Uterus (tissue), 3 donors: ENCODE measurements at regions not wholly inside any gene's neighbourhood (a gene's known extent, or its start where the extent isn't known, plus 50 kb on each side); places are given as distances from the start of the nearest gene placed in this dataset.

ENCODE experiments used
- DNase-seq, 2 donors: peaks; one replicate each; pipeline ENCODE4 v3.0.0-alpha.2; 2019 to 2020
- H3K27ac ChIP-seq, 2 donors: fragments of 200-600 bp; sonication (generic); 1 replicate in 1 of 2; 2 replicates in 1 of 2; pipeline ENCODE4 v1.5.1; 2016 to 2018
- H3K27me3 ChIP-seq, 2 donors: fragments of 200-600 bp; sonication (generic); one replicate each; pipeline ENCODE4 v1.5.1; 2018 to 2019; ENCODE audit warnings: control low read depth in 1 of 2
- H3K36me3 ChIP-seq, 2 donors: fragments of 200-600 bp; sonication (generic); one replicate each; pipeline ENCODE4 v1.5.1; 2019; ENCODE audit warnings: control low read depth in 1 of 2
- H3K4me1 ChIP-seq, 2 donors: fragments of 200-600 bp; sonication (generic); one replicate each; pipeline ENCODE4 v1.5.1; 2018 to 2019; ENCODE audit warnings: control low read depth in 1 of 2
- H3K4me3 ChIP-seq, 2 donors: fragments of 200-600 bp; sonication (generic); 1 replicate in 1 of 2; 2 replicates in 1 of 2; pipeline ENCODE4 v1.5.1; 2018 to 2019; ENCODE audit warnings: mild to moderate bottlenecking in 1 of 2
- H3K9me3 ChIP-seq, 2 donors: fragments of 200-600 bp; sonication (generic); one replicate each; pipeline ENCODE4 v1.5.1; 2019; ENCODE audit warnings: control low read depth in 1 of 2
- POLR2A ChIP-seq, 2 donors: fragments of 450-650 bp; IDR thresholded peaks; one replicate each; pipeline ENCODE4 v1.6.1; 2016; ENCODE audit warnings: antibody characterized with exemption in 2 of 2, mild to moderate bottlenecking in 1 of 2, moderate library complexity in 1 of 2
- intact Hi-C: fragments of 100-400 bp; cut with DNase I; formaldehyde crosslinking; loops from one replicate; pipeline ENCODE4 v1.15.1; 2023; ENCODE audit warnings: low total_unique reads
- TF ChIP-seq, protein P1 (sequence below), 4 experiments: fragments of 200-600 bp in 2 of 4; fragments of 450-650 bp in 2 of 4; sonication (generic) in 2 of 4; IDR thresholded peaks; one replicate each; pipeline ENCODE4 v1.5.1; 2016 to 2019; ENCODE audit warnings: antibody characterized with exemption in 4 of 4, mild to moderate bottlenecking in 2 of 4, moderate library complexity in 1 of 4
- donor health status: DM: yes; HTN: yes; CAD: no.

DNA sequence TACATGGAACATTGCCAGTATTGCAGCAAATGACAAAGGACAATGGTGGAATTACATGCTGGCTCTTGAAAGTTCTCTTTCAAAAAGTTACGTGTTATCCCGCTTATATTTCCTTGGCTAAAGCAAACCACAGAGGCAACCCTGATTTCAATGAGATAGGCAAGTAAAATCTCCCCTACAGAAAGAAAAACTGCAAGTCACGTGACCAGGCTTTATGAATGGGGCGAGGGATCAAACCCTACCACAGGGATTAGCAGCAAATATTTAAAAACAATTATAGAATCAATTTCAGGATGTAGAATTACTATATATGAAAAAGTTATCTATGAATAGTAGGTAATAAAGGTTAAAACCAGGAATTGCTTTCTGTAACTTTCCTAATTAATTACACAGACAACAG is 603.4 kb upstream of the GBE1 start:
- TF ChIP-seq, protein P1, sequence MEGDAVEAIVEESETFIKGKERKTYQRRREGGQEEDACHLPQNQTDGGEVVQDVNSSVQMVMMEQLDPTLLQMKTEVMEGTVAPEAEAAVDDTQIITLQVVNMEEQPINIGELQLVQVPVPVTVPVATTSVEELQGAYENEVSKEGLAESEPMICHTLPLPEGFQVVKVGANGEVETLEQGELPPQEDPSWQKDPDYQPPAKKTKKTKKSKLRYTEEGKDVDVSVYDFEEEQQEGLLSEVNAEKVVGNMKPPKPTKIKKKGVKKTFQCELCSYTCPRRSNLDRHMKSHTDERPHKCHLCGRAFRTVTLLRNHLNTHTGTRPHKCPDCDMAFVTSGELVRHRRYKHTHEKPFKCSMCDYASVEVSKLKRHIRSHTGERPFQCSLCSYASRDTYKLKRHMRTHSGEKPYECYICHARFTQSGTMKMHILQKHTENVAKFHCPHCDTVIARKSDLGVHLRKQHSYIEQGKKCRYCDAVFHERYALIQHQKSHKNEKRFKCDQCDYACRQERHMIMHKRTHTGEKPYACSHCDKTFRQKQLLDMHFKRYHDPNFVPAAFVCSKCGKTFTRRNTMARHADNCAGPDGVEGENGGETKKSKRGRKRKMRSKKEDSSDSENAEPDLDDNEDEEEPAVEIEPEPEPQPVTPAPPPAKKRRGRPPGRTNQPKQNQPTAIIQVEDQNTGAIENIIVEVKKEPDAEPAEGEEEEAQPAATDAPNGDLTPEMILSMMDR (IDR thresholded peaks at IDR 0.05) = no peak
- no peak for TF ChIP-seq POLR2A (IDR thresholded peaks at IDR 0.05)
- Histone ChIP-seq H3K27me3 (no peaks in the 10 kb centered on the region), H3K4me1 (no peaks in the 10 kb centered on the region), H3K36me3 (no peaks in the 10 kb centered on the region), H3K27ac (no peak overlapping the region), H3K4me3 (no peak overlapping the region), H3K9me3 (no peaks in the 10 kb centered on the region)
- DNase-seq = no peak
- intact Hi-C loops = no loop called here

DNA sequence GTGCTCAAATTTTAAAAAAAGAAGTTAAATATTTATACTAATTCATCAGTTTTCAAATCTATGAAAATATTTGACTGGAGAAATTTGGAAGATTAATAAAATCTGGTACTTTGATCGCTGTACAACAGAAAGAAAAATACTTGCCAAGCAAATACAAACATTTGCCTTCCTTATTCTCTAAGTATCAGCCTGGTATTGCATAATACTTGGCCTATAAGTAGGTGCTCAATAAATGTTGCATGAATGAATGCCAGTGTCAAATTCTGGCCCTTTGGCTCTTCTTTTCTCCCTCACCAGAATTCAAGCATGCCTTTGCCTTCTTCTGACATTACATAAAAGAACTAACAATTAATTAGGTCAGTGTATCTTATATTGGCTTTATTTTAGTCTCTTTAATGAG is 601.7 kb upstream of the GBE1 start:
- TF ChIP-seq, protein P1 (IDR thresholded peaks at IDR 0.05) = no peak
- TF ChIP-seq POLR2A (IDR thresholded peaks at IDR 0.05) = no peak
- no peaks in the 10 kb centered on the region for H3K4me1 ChIP-seq
- no peak overlapping the region for H3K4me3 ChIP-seq
- no peaks in the 10 kb centered on the region for H3K27me3 ChIP-seq
- no peak overlapping the region for H3K27ac ChIP-seq
- no peaks in the 10 kb centered on the region for H3K9me3 ChIP-seq
- intact Hi-C loops = no loop called here
- H3K36me3 ChIP-seq = no peaks in the 10 kb centered on the region
- DNase-seq = no peak

GRCh38 chr3:82355228-82355627 is 593.8 kb upstream of the GBE1 start:
- TF ChIP-seq, protein P1 (IDR thresholded peaks at IDR 0.05) = no peak
- TF ChIP-seq POLR2A (IDR thresholded peaks at IDR 0.05) = no peak
- Histone ChIP-seq H3K4me3 (no peak overlapping the region), H3K9me3 (no peaks in the 10 kb centered on the region), H3K27ac (no peak overlapping the region), H3K36me3 (no peaks in the 10 kb centered on the region), H3K27me3 (no peaks in the 10 kb centered on the region), H3K4me1 (no peaks in the 10 kb centered on the region)
- DNase-seq = no peak
- intact Hi-C loops = no loop called here

GRCh38 chr3:82354228-82354627 is 592.8 kb upstream of the GBE1 start:
- Histone ChIP-seq H3K27me3 (no peaks in the 10 kb centered on the region), H3K27ac (no peak overlapping the region), H3K9me3 (no peaks in the 10 kb centered on the region), H3K4me3 (no peak overlapping the region), H3K4me1 (no peaks in the 10 kb centered on the region), H3K36me3 (no peaks in the 10 kb centered on the region)
- DNase-seq = no peak
- intact Hi-C loops = no loop called here
- TF ChIP-seq, protein P1 (IDR thresholded peaks at IDR 0.05) = no peak
- no peak for TF ChIP-seq POLR2A (IDR thresholded peaks at IDR 0.05)

GRCh38 chr3:82353306-82354171 is 592.1 kb upstream of the GBE1 start:
- no peaks in the 10 kb centered on the region for H3K27me3 ChIP-seq
- H3K27ac ChIP-seq = no peak overlapping the region
- intact Hi-C loops = no loop called here
- H3K9me3 ChIP-seq = no peaks in the 10 kb centered on the region
- TF ChIP-seq, protein P1 (IDR thresholded peaks at IDR 0.05) = no peak
- no peak for TF ChIP-seq POLR2A (IDR thresholded peaks at IDR 0.05)
- H3K4me1 ChIP-seq = no peaks in the 10 kb centered on the region
- no peak for DNase-seq
- H3K4me3 ChIP-seq = no peak overlapping the region
- H3K36me3 ChIP-seq = no peaks in the 10 kb centered on the region
